ENCODE measurements at regions not wholly inside any gene's neighbourhood (a gene's known extent, or its start where the extent isn't known, plus 50 kb on each side); places are given as distances from the start of the nearest gene placed in this dataset.

GRCh38 chr11:86193297-86194095 is 51.1 kb upstream of the EED start:
- DNase-seq, result peak; percentile 34

- no peak for DNase-seq
These were observed 51.9 kb upstream of the EED start for GRCh38 chr11:86192519-86193257.

DNA sequence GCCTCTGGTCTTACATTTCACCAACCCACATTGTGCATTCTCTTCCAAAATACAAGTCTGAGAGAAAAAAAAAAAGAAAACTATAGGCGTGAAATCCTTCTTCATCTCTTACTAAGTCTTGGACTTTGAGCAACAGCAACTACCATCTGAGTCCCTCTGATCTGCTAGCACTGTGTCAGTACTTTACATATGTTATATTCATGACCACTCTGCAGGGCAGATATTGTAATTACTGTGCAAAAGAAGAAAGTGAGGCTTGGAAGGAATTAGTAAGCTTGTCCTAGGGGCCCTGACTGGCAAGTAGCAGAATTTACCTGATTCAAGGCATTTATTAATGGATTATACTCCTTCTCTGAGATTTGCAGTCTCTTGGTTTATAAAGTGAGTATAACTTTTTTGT is 52.7 kb upstream of the EED start:
- no peak for DNase-seq

DNA sequence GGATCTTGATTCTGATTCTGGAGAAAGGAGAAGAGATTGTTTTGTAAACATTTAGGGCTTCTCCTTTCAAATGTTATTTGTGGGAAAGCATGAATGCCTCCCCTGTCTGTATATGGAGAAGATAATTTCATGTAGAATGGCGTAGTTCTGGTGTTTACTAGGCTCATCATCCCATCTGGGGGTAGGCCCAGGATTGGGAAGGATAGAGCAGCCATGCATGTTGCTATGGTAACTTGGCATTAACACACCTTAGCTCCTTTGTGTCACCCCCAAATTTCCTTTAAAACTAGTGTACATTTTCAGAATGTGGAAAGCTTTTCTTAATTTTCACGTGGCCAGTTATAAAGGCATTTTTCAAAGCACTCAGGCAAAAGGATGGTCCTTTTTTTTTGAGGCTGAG is 57.5 kb upstream of the EED start:
- DNase-seq, result no peak

GRCh38 chr11:86186386-86186785 is 58.2 kb upstream of the EED start:
- no peak for DNase-seq

GRCh38 chr11:86185381-86185750 is 59.2 kb upstream of the EED start:
- no peak for DNase-seq

DNA sequence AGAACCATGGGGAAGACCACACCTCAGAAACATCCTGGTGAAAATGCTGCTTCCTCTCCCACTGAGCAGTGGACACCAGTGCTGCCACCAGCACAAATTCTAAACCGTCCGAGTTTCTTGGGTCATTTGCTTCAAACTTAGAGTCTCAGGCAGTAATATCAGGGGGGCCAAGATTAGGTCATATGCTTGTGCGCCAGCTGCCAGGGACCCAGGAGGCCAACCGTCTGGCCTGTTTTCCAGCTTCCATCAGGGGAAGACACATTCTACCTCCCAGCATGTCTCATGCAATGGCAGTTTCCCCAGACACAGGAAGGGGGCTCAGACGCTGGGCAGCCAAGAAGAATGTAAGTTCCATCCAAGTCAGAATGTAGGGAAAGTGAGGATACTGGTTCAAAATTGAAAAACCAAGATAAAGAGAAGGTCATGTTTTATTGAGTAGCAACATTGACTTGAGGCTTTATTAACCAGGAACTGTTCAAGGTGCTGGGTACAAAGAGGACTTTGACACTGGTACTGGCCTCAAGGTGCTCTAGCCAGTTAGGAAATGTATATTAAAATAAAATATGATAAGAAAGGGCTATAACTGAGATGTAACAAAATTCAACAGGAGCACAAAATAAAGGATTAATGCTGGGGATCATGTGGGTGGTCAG is 59.7 kb upstream of the EED start:
- no peak for DNase-seq

GRCh38 chr11:86183694-86184093 is 60.9 kb upstream of the EED start:
- DNase-seq, result no peak

GRCh38 chr11:86182976-86183584 is 61.5 kb upstream of the EED start:
- DNase-seq, result no peak

DNA sequence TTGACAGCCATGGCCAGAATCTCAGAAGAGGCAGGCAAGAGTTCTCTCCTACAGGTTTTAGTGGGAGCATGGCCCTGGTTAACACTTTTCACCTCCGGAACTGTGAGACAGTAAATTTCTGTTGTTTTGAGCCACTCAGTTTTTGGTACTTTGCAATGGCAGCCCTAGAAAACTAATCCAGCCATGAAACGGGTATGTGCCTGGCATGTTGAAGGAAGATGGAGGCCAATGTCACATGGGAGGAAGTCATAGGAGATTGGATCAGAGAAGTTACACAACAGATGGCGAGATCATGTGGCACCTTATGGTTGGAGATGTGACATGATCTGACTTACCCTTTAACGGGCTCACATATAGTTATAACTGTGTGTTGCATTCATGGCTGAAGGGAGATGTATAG is 63.2 kb upstream of the EED start:
- no peak for DNase-seq

DNA sequence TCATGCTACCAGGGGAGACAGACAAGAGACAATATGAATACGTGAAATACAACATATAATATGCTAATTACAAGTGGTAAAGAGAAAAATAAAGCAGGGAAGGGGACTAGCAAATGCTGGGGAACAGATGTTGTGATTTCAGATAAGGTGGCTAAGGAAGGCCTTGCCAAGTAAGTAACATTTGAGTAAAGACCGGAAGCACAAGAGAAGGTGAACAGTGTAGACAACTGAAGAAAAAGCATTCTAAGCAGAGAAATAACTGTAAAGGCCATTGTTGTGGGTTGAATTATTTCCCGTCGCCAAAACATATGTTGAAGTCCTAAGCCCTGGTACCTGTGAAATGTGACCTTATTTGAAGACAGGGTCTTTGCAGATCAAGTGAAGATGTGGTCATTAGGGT is 63.7 kb upstream of the EED start:
- DNase-seq, result no peak

- no peak for DNase-seq
These were observed 64.1 kb upstream of the EED start for GRCh38 chr11:86180423-86180822.

DNA sequence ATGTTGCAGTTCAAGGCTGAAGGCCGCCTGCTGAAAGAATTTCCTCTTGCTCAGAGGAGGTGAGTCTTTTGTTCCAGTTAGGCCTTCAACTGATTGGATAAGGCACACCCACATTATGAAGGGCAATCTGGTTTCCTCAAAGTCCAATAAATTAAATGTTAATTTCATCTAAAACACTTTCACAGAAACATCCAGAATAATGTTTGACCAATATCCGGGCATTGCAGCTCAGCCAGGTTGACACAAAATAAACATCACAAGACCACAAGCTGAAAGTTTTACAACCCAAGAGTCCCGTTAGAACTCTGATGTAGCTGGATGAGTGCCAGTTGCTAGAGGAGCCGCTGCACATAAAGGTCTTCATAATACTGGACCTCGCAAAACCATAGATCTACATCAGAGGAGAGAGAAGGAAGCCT is 64.9 kb upstream of the EED start:
- no peak for DNase-seq

DNA sequence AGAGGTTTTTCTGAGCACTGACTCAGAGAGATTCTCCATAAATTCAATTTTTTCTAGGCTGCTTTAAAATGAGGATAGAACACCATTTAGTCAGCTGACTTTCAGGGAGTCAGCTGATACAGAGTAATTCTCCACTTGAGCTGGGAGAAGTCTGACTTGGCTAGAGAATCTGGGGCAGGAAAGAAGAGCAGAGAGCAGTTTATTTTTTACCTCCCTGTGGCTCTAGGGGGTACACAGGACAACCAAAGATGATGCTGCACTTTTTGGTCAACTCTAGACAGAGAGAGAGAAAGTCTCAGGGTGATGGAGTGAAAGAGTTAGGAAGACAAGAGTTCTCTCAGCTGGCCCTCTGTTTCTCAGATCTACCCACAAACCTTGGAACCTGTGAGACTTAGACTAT is 67.3 kb upstream of the EED start:
- DNase-seq, result no peak

GRCh38 chr11:86176165-86176884 is 68.2 kb upstream of the EED start:
- no peak for DNase-seq

- no peak for DNase-seq
These were observed 68.9 kb upstream of the EED start for GRCh38 chr11:86175626-86176025.

DNA sequence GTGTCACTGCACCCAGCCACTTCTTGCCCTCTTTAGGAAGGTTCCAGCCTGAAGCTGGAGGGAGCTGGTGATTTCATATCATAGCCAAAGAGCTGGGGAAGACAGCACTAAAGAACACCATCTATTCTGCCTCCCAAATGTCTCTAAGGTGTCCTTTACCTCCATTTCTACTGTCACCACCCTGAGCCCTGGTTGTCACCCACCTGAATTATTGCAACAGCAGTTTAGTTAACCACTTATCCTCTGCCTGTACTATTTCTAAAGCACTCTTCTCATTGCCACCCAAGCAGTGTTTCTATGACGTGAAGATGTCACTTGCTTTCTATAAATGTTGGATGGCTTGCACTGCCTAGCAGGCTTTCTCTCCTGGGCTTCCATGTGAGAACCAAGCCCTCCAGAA is 69.4 kb upstream of the EED start:
- no peak for DNase-seq

GRCh38 chr11:86174101-86175046 is 70.2 kb upstream of the EED start:
- DNase-seq, result no peak

DNA sequence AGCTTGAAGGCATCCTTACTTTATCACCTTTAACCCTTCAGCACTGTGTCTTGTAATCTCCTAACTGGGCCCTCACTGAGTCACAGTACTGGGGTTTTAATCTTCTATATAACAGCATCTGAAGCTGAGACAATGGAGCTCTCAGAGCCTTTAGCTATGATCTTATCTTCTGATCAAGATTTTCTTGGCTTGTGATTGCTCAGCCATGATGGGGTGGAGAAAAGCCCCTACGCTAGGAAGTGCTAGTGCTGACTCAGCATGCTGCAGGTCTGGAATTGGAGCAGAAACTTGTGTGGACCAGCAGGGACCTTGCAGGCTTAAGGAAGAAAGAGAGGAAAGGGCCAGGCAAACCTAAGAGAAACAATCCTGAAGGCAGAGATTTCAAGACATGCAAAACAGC is 71.7 kb upstream of the EED start:
- no peak for DNase-seq

DNA sequence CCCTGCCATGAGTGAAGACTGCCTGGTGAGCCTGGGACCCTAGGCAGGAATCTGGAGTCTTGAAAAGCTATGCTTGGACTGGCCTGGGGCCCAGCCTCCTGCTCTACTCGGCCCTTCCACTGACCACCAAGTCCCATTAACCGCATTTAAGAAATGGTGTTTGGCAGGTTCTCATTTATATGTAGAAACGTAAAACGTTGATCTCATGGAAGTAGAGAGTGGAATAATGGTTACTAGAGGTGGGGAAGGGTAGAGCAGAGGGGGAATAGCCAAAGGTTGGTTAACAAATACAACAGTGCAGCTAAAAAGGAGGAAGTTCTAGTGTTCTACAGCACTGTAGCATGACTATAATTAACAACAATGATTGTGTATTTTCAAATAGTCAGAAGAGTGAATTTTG is 72.9 kb upstream of the EED start:
- no peak for DNase-seq

DNA sequence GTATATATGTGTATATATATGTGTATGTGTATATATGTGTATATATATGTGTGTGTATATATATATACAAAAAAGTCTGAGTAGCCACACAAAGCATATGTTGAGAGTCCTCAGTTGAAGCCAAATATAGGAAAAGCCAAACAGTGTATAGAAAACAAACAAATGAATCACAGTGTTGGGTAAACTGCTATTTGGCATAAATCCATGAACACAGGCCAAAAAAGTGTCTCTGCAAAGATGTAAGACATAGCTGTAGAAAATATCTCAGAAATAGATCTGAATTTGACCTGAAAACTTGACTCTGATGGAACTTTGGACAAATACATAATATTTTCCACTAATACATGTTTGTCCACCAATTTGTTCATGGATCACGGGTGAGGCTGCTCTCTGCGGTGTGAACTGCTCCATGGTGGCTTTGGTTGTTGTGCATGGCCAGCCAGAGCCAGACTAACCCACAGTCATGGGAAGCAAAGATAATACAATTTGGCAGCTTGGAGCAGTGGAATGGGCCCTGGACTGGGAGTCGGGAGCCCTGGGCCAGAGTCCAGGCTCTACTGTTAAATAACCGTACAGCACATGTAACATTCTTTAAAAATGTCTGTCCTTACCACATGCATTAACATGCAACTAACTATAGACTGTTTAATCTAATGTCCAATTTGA is 76.9 kb upstream of the EED start:
- no peak for DNase-seq

Measured in retina (tissue), 1 donor.